Ovary (tissue), 7 donors: ENCODE measurements at regions not wholly inside any gene's neighbourhood (a gene's known extent, or its start where the extent isn't known, plus 50 kb on each side); places are given as distances from the start of the nearest gene placed in this dataset.

Experiments
- DNase-seq, 5 donors: peaks; one replicate each; pipeline ENCODE4 v3.0.0-alpha.2; 2019 to 2020
- H3K27ac ChIP-seq, 2 donors: fragments of 200-600 bp; one replicate each; pipeline versions ENCODE4 v1.5.1 to v1.8.0; 2019 to 2022
- H3K27me3 ChIP-seq: fragments of 200-600 bp; one replicate; pipeline ENCODE4 v1.8.0; 2022
- H3K36me3 ChIP-seq: fragments of 200-600 bp; sonication (generic); one replicate; pipeline ENCODE4 v1.5.1; 2019
- H3K4me1 ChIP-seq: one replicate; pipeline ENCODE4 v1.8.1; 2013; ENCODE audit warnings: mild to moderate bottlenecking, moderate library complexity; ENCODE audit not compliant: insufficient read depth
- H3K4me3 ChIP-seq: fragments of 200-600 bp; sonication (generic); one replicate; pipeline ENCODE4 v1.5.1; 2017
- H3K9me3 ChIP-seq, 2 donors: fragments of 200-600 bp in 1 of 2; sonication (generic) in 1 of 2; one replicate each; pipeline versions ENCODE4 v1.5.1 to v1.8.1; 2013 to 2019; ENCODE audit warnings: mild to moderate bottlenecking in 1 of 2, moderate library complexity in 1 of 2
- CTCF ChIP-seq, 3 donors: fragments of 450-650 bp in 2 of 3; fragments of 200-600 bp in 1 of 3; IDR thresholded peaks; one replicate each; pipeline versions ENCODE4 v1.5.1 to v1.8.0; 2016 to 2022; ENCODE audit warnings: antibody characterized with exemption in 3 of 3, mild to moderate bottlenecking in 1 of 3
- EP300 ChIP-seq: sonication (generic); formaldehyde crosslinking; IDR thresholded peaks from one replicate; pipeline ENCODE4 v1.6.1; 2017; ENCODE audit warnings: antibody characterized with exemption
- POLR2A ChIP-seq: fragments of 450-650 bp; IDR thresholded peaks from one replicate; pipeline ENCODE4 v1.6.1; 2017; ENCODE audit warnings: antibody characterized with exemption, mild to moderate bottlenecking, moderate library complexity
- WGBS, 3 donors: extraction: QIAGEN DNeasy Blood & Tissue Kit in 1 of 3; methylation state at CpG; one replicate each; pipeline versions ENCODE4 v1.1.5 to v1.1.7; 2013 to 2017; 5-methylcytosine and 5-hydroxymethylcytosine counted together
- intact Hi-C, 4 donors: fragments of 100-400 bp; cut with DNase I; formaldehyde crosslinking; loops; one replicate each; pipeline versions ENCODE4 v1.11.0 to v1.15.1; 2022 to 2023
- donor health status: DM: no; HTN: no; CAD: no; lungs with moderate emphysema.
- donor health status: DM: no; HTN: no; CAD: no.
- donor health status: Bipolar disorder and iron deficiency.
- donor health status: DM: no; HTN: no; CAD: no.
- donor health status: DM: yes; HTN: yes; CAD: no.

- 50 to 72% (median 61%) methylated on average over 4 of the region's 4 CpGs for WGBS, 3 donors
- Histone ChIP-seq H3K36me3 (no peaks in the 10 kb centered on the region), H3K4me3 (no peak overlapping the region), H3K9me3 (no peaks in the 10 kb centered on the region), H3K4me1 (no peaks in the 10 kb centered on the region), H3K27me3 (no peaks in the 10 kb centered on the region), H3K27ac (no peak overlapping the region)
- intact Hi-C loops = no loop called here
- no peak for DNase-seq
- TF ChIP-seq CTCF (IDR thresholded peaks at IDR 0.05) = no peak
- no peak for TF ChIP-seq POLR2A
- TF ChIP-seq EP300 = no peak
Observed at GRCh38 chr5:105903069-105903468, 1767.7 kb downstream of the EFNA5 start.

- Histone ChIP-seq H3K4me1 (no peaks in the 10 kb centered on the region), H3K27ac (no peak overlapping the region), H3K36me3 (no peaks in the 10 kb centered on the region), H3K27me3 (no peaks in the 10 kb centered on the region), H3K9me3 (no peaks in the 10 kb centered on the region), H3K4me3 (no peak overlapping the region)
- DNase-seq = no peak
- TF ChIP-seq POLR2A = no peak
- no peak for TF ChIP-seq EP300
- TF ChIP-seq CTCF (IDR thresholded peaks at IDR 0.05) = no peak
- WGBS, 3 donors = 87 to 92% (median 88%) methylated on average over 3 of the region's 3 CpGs
- intact Hi-C loops = no loop called here
Observed at GRCh38 chr5:105899726-105900125, 1771.0 kb downstream of the EFNA5 start.

- Histone ChIP-seq H3K27ac (no peak overlapping the region), H3K4me1 (no peaks in the 10 kb centered on the region), H3K4me3 (no peak overlapping the region), H3K27me3 (no peaks in the 10 kb centered on the region), H3K9me3 (no peaks in the 10 kb centered on the region), H3K36me3 (no peaks in the 10 kb centered on the region)
- no peak for DNase-seq
- no peak for TF ChIP-seq CTCF (IDR thresholded peaks at IDR 0.05)
- TF ChIP-seq EP300 = no peak
- no peak for TF ChIP-seq POLR2A
- intact Hi-C loops = no loop called here
- WGBS, 3 donors = 61 to 71% (median 63%) methylated on average over 4 of the region's 4 CpGs
Observed at GRCh38 chr5:105898183-105898582, 1772.6 kb downstream of the EFNA5 start.

GRCh38 chr5:105885266-105885665, 1785.5 kb downstream of the EFNA5 start:
- 72 to 80% (median 78%) methylated on average over 1 of the region's 1 CpG for WGBS, 3 donors
- H3K4me1 ChIP-seq = no peaks in the 10 kb centered on the region
- no peaks in the 10 kb centered on the region for H3K27me3 ChIP-seq
- intact Hi-C loops = no loop called here
- no peaks in the 10 kb centered on the region for H3K36me3 ChIP-seq
- no peak overlapping the region for H3K4me3 ChIP-seq
- no peak for DNase-seq
- no peak for TF ChIP-seq EP300
- TF ChIP-seq CTCF (IDR thresholded peaks at IDR 0.05) = no peak
- TF ChIP-seq POLR2A = no peak
- H3K27ac ChIP-seq = no peak overlapping the region
- no peaks in the 10 kb centered on the region for H3K9me3 ChIP-seq

- Histone ChIP-seq H3K27ac (no peak overlapping the region), H3K36me3 (no peaks in the 10 kb centered on the region), H3K4me3 (no peak overlapping the region), H3K27me3 (no peaks in the 10 kb centered on the region), H3K9me3 (no peaks in the 10 kb centered on the region), H3K4me1 (no peaks in the 10 kb centered on the region)
- intact Hi-C loops = no loop called here
- 82 to 87% (median 84%) methylated on average over 4 of the region's 4 CpGs for WGBS, 3 donors
- TF ChIP-seq EP300 = no peak
- TF ChIP-seq POLR2A = no peak
- no peak for TF ChIP-seq CTCF (IDR thresholded peaks at IDR 0.05)
- DNase-seq = no peak
Observed at GRCh38 chr5:105882956-105883481, 1787.7 kb downstream of the EFNA5 start.
